Activated CD4-positive, CD25-positive, alpha-beta regulatory T cell treated with anti-CD3 and anti-CD28 coated beads, Interleukin-2, amount 50 U/mL, for 24 hours (primary cell): ENCODE measurements at regions not wholly inside any gene's neighbourhood (a gene's known extent, or its start where the extent isn't known, plus 50 kb on each side); places are given as distances from the start of the nearest gene placed in this dataset.

ENCODE experiments used
- ATAC-seq, 2 donors: fragments of 150-1000 bp; cut with Tn5 transposase; one replicate each; pipeline ENCODE4 v1.10.0; 2021; ENCODE audit warnings: mild to moderate bottlenecking in 1 of 2, moderate library complexity in 1 of 2

DNA sequence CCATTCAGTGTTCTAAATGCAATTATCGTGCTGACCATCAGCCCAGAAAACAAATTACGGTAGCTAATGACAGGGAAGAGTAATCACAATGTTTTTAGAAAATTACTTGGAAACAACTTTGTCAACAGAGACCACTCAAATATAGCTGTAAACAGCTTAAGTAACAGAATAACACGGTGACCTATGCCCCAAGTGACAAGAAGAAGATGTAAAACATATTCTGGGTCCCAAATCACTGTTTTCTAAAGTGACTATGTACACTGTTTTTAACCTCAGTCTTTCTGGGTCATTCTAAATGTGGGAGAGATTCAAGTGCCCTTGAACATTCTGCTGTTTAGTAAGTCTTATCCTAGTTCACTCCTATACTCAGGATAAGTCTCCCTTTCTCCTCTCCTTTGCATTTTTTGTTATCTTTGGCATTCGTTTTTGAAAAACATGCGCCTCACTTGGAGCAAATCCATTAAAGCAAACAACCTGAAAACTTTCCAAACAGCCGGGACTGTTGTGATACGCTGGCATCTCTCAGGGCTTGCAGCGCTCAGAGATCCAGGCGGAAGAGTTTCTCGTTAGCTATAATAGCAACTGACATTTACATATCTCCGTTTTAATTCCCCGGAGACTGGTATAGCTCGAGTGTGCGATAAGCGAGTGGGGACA is 114.5 kb upstream of the SOX4 start:
- no peak for ATAC-seq

DNA sequence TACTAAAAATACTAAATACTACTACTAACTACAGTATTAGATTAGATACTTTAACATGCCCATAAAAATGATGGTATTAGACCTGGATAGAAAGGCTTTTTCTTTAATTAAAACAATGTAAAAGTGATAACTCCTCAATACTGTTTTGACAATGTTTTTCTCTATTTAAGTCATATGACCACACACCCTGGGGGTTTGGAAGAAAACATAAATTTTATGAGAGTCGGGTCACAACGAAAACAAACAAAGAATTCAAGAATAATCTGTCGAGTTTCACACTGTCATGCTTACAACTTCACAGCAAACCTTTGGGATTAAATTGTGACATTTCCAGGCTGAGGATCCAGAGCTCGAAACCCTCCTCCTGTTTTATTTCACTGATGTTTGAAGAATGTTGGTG is 107.4 kb upstream of the SOX4 start:
- no peak for ATAC-seq

DNA sequence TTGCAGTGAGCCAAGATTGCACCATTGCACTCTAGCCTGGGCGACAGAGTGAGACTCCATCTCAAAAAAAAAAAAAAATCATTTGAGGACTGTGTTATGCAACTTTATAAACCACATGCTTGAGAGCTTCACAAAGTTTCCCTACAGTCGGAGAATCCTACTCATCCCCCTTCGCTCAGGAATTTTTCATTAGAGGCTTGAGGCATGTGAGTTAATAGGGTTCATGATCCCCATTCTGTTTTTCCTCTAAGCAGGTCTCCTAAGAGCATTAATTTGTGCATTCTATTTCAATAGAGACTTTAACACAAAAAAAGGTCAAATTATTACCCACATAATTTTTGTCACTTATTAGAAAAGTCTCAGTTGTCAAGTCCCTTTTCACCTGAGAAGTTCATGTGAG is 103.7 kb upstream of the SOX4 start:
- no peak for ATAC-seq

DNA sequence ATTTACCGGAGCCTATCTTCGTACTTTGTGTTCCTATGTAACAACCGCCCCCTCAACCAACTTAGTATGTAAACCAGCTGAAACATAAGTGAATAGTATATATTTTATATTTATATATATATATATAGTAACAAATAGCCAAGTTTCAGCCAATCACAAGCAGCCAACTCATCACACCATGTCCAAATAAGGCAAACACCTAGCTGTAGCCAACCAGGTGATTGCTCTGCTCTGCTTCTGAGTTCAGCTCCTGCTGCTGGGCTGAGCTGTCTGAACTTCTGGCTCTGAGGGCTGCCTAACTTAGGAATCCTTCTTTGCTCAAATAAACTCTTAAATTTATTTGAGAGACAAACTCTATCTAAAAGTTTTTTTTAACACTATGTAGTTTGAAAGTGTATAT is 101.6 kb upstream of the SOX4 start:
- no peak for ATAC-seq

DNA sequence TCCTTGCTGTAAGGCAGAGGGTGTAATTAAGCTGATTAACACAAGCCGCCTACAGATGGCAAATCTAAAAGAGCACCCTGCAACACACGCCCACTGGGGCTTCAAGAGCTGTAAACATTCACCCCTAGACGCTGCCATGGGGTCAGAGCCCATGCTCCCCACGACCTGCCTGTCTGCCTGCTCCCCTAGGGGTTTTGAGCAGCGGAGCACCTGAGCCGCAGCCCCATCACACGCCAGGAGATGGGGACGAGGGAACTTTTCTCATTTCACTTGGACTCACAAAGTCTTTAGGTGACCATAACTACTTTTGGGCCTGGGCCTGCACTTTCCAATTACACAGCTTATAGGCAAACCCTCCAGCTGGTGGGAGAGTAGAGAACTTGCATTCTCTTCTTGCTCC is 99.0 kb upstream of the SOX4 start:
- ATAC-seq = no peak

DNA sequence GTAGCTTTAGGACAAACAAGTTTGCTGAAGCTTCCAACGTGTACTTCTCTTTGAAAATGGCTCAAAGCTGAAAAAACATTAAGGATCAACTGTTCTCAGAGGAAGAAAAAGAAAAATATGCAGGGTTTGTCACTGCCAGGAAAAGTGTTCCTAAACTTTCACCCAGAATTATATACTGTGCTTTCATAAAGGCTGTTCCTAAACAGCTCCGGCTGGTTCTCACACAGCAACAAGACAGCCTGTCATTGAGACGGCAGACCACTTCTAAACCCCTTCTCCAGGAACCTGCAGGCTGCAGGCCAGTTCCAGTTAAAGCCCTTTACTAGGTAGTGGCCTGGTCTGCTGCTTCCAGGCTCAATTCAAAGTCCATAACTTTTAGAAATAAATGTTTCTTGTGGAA is 97.4 kb upstream of the SOX4 start:
- no peak for ATAC-seq

DNA sequence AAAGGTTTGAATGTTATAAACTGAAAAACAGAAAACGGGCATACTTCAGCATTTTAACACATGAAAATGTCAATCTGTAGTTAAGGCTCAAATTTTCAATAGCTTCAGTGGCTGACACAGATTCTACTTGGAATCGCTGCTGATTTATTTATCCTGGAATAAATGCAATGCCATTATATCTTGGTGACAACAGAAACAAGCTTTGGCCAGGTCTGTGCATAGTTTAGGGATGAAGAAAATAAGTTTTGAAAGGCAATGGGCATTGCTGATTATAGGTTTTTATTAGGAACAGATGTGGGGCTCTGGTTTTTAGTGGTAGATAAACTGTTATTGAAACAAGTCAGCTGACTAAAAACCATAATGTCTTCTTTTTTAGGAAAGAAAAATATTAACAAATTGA is 96.8 kb upstream of the SOX4 start:
- no peak for ATAC-seq

DNA sequence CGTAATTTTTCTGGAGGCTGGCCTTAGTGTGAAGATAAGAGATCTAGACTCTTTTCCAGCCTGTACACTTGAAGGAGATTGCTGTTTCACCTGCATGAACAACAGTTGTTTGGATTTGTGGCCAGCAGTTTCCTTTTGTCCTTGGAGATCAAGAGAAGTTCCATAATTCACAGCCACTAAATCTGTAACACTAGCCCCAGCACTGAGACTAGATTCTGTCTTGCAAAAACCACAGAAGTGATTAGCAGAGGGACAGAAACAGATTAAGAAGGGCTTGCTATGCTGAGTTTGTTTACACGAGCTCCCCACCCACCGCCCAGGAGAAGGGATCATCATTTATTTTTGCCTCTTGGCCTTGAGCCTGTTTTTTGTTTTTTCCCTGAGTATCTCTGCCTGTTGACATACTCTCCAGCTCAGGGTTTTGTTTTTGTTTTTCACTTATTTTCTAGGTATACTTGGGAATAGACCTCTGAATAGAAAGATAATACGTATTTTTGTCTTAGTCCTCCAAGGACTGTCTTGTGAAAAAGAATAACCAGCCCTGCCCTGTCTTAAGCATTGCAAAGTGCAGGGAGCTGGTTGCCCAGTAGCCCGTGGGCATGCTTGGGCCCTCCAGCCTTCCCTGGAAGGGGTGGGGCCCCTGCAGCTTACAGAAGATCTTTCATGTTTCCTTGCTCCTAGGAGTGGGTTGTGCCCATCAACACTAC is 93.1 kb upstream of the SOX4 start:
- no peak for ATAC-seq

DNA sequence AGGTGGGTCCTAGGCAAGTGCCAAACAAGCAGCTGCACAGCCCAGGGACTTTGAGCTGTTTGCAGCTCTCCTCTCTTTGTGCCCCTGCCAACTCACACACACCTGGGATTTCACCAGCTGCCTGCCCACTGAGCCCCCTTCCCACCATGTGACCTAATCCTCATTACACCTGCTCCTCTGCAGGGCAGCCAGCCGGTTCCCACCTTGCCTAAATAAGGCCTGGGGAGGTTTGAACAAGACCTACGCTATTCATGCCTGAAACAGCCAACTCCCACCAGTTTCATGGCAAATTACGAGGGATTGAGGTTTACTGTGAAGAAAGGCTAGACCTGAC is 92.6 kb upstream of the SOX4 start:
- no peak for ATAC-seq

DNA sequence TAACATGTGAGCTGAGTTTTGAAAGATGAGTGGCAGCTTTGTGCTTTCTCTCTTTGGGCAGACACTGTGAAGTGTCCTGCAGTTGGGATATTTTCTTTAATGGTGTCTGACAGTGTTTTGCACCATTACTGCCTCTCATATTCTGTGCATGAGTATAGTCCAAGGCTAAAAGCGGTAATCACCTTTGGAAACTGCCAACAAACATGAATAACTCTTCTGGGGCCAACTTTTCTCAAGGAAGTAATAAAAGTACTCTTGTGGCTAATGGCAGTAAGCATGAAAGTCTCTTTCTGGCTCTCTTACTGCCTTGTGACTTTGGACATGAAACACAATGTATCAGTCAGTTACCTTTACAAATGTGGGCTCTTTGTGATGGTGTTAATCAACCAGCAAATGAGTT is 91.7 kb upstream of the SOX4 start:
- no peak for ATAC-seq

DNA sequence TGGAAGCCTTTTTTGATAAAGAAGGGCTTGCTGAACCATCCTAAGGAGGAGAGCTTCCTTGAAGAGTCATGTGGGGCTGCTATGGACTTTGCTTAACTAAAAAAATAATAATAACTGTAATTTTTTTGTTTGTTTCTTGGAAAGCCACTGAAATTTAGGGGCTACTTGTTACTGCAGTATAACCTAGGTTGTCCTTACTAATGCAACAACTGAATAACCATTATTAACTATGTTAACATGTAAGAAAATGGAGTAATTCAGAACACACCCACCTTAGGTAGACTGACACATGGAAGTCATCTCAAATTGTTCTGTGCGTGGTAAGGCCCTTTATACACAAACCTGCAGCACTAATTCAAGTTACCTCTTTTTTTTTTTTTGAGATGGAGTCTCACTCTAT is 90.9 kb upstream of the SOX4 start:
- ATAC-seq = no peak

DNA sequence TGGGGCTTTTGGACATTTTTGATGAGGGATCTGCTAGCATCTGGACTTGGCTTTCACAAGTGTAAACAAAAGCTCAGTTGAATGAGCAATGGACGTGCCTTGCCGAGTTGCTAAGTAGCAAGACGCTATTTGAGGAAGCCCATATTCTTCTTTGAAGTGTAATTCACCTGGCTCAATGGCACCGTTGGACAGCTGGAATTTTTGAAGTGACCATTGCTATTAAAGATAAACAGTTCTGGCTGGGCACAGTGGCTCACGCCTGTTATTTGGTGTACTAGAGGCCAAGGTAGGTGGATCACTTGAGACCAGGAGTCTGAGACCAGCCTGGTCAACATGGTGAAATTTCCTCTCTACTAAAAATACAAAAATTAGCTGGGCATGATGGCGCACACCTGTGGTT is 88.8 kb upstream of the SOX4 start:
- no peak for ATAC-seq

DNA sequence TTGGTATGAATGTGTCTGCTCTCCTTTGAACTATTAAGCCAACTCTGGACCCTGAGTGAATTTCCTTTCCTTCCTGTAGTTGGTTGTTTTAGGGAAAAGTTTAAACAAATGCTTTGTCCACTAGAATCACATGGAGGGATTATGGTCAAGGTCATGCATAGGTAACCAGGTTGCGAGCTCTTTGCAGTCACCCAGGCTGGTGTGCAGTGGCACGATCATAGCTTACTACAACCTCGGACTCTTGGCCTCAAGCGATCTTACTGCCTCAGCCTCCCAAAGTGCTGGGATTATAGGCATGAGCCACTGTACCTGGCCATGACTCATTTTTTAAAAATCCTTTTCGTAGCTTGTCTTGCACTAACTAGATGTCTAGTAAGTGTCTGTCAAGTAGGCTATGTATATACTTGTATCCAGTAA is 88.0 kb upstream of the SOX4 start:
- ATAC-seq = no peak

DNA sequence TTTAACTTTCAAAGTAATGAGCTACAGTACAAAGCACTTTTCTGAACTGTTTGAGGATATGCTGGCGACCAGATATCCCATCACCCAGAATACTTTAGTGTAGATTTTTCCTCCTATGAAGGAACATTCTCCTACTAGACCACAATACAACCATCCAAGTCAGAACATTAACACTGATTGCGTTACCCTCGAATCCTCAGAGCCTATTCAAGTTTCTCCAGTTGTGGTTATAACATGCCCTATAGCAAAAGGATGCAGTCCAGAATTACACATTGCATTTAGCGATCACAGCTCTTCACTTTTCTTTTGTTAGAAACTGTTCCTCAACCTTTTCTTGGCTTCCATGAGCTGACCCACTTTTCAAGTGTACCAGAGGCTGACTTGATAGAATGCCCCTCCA is 87.4 kb upstream of the SOX4 start:
- ATAC-seq = no peak

DNA sequence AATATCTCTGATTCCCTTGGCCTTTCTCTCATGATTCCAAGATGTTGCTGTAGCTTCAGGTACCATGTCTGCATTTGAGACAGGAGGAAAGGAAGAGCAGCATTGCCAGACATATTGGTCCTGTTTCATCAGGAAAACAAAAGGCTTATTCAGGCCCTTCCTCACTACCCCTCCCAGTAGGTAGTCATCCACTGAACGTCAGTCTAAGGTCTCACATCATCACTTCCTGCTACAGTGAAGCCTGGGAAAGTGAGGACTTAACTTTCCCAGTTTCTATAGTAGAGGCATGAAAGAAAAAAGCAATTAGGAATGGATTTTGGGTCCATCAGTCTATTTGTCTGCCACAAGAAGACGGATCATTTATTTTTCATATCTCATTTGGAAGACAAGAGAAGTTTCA is 85.7 kb upstream of the SOX4 start:
- ATAC-seq = no peak

DNA sequence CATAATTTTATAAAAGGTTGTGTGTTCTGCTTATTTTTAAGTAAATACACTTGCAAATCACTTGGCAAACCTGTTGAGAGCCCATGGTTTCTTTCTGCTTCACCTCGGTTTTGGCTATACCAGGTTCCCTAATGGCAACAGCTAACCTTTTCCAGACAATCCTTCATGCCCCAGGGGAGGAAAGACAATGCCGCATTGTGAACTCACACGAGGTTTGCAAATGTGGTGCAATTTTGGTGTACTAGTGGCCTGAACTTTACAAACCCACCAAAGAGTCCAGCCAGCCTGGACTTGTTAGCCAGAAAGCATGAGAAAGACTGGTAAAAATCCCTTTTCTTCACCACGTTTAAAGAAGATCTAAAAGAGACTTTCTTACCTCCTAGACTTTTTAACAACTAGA is 84.8 kb upstream of the SOX4 start:
- ATAC-seq = no peak

DNA sequence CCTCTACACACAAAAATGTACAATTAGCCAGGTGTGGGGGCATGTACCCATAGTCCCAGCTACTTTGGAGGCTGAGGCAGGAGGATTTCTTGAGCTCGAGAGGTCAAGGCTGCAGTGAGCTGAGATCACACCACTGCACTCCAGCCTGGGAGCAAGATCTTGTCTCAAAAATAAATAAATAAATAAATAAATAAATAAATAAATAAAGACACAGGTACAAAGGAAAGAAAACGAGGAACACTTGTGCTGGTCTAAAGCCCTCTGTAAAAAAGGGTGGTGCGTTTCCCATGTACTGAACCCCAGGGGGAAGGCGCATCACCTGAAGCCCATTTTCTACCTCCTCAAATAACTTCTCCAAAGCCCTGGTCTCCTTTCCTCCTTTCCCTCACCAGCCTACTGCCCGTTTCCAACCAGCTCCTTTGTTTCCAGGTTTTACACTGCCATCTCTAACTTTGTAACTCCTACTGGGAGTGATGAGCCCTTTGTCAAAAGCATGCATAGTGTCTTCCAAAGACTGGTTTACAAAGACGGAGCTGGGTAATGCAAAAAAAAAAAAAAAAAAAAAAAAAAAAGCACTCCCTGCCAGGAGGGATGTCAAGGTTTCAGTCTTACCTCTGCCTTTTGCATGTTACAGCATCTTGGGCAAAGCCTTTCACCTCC is 81.5 kb upstream of the SOX4 start:
- no peak for ATAC-seq

DNA sequence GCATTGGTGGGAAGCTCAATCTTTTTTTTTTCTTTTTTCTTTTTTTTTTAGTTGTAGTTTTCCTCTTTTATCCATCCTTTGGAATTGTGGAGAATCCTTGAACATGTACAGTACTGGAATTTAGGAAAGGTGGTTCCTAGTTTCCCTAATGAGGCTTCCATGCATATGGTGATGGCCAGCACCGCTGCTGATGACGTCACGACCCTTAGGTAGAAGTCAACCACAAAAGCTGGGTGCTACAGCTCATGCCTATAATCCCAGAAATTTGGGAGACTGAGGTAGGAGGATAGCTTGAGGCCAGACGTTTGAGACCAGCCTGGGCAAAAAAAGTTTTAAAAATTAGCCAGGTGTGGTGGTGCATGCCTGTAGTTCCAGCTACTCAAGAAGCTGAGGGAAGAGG is 79.3 kb upstream of the SOX4 start:
- no peak for ATAC-seq

DNA sequence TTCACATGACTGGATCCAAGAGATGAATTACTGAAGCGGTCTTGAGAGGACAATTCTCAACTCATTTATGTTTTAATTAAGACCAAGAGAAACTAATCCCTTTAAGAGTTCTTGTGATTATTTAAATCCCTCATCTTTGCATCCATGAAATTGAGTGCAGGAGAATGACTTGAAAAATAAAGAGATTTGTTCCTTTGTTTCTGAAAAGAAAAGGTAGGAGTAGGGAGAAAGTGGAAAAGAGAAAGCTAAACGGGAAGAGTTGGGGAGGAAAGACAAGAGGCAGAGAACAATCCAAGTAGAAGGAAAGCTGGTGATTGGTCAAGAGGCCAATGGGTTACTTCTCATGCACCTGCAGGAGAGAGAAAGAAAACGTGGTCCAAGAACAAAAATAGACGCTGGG is 75.2 kb upstream of the SOX4 start:
- ATAC-seq = no peak

DNA sequence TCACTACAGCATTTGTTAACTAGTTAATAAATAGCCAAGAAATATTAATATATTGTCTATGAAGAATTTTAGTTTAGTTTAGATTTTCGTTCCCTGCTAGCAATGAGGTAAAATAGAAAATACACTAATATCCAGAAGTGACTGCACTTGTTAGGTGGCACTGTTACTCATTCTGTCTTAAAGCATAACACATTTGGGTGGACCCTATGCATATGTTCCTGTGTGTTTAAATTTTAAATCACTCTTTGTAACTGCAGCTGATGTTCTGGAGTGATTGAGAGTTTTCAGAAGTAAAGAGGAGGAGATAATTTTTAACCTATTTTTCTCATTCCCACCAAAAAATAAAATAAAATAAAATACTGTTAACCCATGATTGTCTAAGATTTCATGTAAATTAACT is 73.9 kb upstream of the SOX4 start:
- no peak for ATAC-seq

DNA sequence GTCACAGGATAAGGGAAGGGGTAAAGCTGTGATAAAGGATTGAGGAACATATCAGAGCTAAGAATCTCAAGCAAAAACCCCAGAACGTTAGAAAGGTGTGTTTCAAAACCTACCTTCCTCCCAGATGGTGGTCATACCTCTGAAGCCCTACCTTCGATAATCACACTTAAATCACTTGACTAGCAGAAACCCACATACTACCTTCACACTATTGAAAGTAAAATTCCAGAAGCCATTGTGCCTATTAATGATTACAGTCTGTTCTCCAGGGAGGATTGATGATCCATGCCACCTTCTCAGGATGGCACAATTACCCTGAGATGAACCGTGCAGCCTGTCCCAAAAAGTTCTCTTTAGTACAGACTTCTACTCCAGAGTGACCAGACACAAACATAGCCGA is 72.3 kb upstream of the SOX4 start:
- no peak for ATAC-seq

DNA sequence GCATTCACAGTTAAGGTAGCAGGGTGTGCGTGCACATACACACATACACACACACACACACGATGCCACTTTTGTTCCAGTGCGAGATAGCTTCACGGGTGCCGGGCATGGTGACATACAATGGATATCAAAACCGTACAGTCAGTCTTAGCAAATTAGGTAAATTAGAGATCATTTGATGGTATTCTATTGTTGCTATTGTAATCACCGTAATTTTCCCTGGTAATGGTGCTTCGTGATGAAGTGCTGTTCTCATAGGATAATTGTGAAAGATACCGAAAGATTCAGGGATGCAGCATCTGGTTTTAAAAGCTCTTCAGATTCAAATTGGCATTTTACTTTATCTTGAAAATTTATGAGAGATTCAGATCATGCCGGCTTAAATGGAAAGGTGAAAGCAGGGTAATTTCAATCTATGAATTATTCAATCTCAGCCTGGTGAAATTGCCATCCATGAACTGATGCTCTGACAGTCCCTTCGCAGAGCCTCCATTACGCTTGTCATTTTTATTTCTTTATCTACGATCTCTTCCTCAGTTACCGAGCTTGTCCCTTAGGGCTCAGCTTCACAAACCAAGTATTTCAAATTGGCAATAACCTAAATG is 71.3 kb upstream of the SOX4 start:
- no peak for ATAC-seq

DNA sequence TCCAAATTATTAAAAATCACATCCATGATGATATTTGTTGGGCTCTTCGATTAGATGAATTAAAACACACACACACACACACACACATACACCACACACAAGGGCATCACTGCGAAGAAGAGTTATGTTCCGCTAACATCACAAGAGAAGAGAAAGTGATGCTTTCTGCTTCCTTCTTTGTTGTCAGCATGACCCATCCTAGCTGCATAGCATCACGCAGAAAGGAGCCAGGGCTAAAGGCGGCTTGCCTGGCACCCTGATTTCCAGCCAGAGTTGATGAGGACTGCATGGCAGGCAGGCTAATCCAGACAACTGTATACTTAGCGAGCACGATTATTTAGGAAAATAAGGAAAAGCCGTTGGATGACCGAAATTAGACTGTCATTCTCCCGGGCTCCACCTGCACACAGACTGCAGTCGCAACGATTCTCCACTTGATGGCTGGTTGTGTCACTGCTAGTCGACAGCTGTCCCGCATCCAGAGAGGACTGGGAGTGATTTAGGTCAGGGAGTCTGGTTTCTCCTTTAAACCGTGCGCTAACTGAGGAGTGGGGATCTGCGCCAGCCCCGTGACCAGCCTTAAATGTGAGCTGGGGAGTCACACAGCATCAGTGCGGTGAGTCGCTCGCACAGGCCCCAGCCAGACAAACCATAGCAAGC is 70.6 kb upstream of the SOX4 start:
- ATAC-seq = no peak

DNA sequence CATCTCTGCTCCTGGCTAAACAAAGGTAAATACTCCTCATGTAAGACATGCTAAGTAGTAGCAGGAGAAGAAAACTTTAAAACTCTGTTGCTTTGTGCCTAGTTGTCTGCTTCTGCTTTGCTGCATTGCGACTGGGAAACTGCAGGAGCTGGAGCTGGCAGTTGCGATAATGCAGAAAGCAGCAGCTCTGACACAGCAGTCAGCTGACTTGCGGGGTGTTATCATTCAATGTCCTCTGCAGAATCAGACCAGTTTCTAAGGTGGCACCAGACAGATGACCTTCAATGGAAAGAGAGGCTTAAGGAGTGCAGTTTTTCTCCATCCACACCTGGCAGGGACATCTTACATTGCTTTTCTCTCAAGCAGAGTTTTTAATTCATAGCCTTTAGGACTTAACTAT is 69.9 kb upstream of the SOX4 start:
- no peak for ATAC-seq
